HG02678 (cell line): ENCODE measurements at regions not wholly inside any gene's neighbourhood (a gene's known extent, or its start where the extent isn't known, plus 50 kb on each side); places are given as distances from the start of the nearest gene placed in this dataset.
"Not testable (repeated sequence)": the region's sequence is repeated elsewhere in the genome, so short reads cannot be mapped to it uniquely, and the experiment has no call there.

ENCODE experiments used
- ATAC-seq: cut with Tn5 transposase; IDR thresholded peaks from one replicate; pipeline ENCODE4 v1.9.1; 2021; ENCODE audit warnings: mild to moderate bottlenecking, moderate library complexity; ENCODE audit not compliant: unreplicated experiment

DNA sequence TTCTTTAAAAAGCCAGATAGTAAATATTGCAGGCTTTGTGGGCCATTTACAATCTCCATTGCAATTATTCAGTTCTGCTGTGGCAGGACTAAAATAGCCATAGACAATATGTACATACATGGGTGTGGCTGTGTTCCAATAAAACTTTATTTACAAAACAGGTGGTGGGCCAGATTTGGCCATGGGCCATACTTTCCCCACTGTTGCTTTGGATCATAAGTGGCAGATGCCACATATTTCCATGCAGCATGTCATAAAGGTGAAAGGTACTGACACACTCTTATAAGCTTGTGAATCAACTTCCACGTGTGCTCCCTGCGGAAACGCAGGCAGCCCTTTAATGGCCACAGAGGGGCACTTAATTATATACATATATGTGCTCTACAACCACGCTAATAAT, 244.4 kb upstream of the FOXN3 start:
- ATAC-seq = no peak

DNA sequence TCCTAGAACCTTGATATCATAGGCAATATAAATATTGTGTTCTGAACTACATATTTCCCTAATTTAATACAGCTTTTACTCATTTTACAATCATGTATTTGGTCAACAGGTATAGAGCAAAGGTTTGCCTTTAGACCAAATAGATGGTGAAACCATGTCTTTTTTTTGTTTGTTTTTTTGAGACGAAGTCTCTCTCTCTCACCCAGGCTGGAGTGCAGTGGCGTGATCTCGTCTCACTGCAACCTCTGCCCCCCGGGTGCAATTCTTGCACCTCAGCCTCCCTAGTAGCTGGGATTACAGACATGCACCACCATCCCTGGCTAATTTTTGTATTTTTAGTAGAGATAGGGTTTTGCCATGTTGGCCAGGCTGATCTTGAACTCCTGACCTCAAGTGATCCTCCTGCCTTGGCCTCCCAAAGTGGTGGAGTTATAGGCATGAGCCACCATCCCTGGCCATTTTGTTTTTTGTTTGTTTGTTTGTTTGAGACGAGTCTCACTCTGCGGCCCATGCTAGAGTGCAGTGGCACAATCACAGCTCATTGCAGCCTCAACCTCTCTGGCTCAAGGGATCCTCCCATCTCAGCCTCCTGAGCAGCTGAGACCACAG, 243.7 kb upstream of the FOXN3 start:
- not testable (repeated sequence) for ATAC-seq

DNA sequence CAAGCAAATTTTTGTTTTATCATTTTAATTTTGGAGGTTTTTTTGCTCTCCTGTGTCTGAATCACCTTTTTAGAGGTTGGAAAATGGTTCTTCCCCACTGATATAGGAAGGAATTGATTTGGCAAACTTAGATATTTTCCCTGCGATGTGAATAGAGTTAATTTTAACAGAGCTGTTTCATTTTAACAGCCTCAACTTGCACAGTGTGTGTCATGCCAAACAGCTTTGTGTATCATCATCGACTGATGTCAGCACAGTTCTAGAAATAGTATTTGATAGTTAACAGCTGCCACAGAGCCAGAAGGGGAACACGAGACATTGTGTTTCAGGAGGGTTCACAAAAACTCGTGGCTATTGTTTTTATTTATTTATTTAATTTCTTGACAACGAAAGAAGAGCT, 243.1 kb upstream of the FOXN3 start:
- no peak for ATAC-seq

DNA sequence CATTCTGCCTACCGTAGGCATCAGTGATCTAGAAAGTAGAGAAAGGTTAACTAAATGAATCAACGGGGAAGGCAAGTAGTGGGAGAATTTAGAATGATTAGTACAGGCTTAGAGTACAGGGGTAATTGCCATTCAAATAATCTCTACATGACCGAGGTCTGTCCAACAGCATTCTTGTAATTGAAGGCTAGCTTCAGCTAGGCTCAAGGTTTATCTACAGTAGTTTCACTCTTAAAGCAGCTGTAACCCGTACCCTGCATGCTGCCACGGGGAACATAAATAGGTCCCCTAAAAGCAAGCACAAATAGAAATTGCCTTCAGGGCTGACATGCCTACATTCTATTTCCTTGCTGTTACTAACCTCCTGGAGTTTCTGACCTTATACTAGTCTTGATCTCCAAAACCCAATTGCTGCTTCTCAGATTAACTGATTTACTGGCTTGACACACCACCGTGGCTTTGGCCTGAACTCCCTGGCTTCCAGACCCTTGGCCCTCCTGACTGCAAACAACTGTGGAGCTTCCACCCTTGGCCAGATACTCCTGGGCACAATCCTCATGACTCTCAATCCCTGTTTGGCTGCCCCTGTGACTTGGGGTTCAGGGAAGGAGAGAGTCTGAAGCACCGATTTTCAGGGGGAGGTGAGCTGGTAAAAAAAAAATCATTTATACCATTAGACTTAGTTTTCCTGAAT, 242.1 kb upstream of the FOXN3 start:
- no peak for ATAC-seq

DNA sequence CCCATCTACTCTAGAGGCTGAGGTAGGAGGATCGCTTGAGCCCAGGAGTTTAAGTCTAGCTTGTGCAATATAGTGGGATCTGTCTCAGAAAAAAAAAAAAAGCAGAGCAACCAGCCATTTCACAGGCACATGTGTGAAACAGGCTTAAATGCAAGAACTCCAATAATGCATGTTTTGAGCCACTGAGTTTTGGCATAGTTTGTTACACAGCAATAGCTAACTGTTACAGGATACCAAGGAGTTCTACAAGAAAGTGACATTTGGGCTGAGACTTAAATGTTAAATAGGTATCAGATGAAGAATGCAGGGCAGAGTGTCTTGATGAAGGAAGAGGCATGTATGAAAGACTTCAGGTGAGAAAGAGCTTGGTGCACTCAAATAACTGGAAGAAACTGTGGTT, 240.0 kb upstream of the FOXN3 start:
- no peak for ATAC-seq

DNA sequence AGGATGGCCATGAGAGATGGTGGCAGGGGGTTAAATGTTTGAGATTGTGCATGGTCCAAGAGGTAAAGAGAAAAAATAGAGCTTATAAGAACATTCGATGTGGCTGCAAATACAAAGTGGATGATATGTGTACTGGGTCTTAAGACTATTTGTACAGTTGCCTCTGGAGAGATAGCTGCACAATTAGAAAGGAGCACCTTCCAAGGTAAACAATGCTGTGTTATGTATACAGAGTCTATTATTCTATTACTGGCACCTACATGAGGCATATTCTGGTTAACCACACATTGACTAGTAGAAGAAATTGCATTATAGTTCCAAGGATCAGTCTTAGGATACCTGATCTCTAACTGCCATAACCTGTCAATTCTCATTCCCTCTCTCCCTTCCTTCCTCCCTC, 238.0 kb upstream of the FOXN3 start:
- no peak for ATAC-seq

DNA sequence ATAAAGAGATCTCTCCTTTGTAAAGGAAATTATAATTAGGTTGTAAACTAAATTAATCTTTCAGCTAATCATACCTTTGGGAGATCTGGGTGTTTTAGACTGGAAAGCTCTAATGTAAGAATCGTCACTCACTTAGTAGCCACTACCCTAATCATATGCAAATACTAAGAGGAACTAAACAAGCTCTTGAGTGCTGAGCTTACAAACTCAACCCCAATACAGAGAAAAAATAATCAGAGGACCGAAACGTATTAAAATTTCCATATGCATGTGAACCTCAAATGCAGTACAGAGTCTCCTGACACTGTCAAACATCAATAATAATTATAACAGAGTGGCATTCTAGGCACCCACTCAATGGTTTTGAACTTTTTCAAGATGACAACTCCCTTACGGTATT, 235.3 kb upstream of the FOXN3 start:
- ATAC-seq = no peak

DNA sequence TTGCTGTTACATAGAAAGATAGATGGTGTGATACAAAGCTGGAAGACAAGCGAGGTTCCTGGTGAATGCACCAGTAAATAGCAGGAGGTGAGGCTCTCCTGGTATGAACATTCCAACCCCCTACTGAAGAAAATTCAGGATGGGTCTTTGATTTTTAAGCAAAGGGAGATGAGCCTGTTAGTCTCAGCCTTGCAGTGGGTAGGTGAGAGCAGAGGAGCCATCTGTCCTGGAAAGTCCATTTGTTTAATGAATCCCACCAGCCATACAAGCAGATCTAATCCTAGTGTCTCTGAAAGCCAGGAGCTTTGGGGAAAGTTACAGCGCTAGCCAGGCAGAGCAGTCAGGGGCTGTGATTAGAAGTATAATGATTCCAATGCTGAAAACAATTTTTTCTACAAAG, 234.8 kb upstream of the FOXN3 start:
- ATAC-seq = no peak

DNA sequence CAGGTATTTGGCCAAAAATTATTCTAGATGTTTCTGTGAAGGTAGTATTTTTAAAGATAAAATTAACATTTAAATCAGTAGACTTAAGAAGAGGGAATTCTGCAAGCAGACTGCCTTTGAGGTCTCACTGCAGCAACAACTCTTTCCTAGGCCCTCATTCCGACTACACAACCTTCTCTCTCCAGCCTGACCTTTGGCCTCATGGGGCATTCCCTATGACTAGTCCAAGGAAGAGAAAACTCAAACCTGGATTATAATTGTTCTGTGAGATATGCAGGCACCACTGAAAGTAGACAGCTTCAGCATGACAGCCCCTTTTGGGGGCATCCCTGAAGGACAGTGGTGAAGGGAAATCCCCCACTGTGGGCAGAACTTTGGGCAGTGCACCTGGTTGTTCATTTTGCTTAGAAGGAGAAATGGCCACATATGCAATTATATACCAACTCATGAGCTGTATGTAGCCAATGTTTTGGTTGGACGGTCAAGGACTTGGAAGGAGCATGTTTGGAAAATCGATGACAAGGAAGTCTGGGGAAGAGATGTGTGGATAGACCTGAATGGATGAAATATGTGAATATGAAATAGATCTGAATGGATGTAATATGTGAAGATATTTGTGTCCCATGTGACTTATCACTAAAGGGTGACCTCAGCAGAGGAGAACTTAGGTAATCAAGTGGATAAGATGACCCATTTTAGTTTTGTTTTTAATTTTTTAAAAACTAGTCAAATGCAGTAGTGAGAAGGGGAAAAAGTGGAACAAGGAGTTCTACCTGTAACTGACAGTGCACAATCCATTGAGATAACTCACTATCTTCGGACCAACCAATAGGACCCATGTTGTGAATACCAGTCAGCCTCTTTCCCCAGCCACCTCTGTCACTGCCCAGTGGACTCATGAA, 233.3 kb upstream of the FOXN3 start:
- ATAC-seq = peak; percentile 58

DNA sequence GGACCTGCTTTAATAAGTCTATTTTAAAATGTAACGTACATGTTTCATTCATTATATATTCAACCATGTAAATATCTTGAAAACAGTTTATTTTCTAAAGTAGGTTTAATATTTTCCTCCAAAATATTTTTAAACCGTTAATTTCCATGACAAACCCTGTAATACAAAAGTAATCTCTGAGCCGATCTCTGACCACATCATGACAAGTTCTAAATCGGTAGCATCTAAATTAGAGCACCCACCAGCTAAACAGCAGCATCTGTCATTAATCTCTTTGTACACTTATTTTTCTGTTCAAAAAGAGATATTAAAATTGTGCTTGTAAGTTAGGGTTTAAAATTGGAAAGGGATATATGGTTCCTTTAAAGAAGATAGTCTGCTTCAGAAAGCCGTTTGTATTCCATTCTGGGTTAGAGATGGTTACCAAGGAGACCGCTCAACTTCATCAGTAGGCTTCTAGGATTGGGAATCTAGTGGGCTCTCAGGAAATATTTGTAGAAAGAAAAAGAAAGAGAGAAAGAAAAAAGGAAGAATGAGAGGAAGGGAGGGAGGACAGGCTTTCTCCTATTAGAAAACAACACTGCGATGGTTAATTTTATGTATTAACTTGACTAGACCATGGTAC, 232.5 kb upstream of the FOXN3 start:
- ATAC-seq = no peak

DNA sequence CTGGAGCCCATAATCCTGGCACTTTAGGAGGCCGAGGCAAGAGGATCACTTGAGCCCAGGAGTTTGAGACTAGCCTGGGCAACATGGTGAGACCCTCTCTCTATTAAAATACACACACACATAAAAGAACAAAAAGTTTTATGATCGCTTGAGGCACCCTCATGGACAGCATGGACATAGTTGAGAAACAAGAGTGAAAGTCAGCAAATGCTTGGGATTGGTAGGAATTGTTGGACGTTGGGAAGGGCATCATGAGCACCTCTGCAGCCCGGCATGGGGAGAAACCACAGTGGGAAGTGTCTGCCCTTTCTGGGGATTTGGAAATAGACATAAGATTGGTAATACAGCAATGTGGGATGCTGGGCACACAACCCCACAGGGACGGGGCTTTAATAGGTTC, 231.9 kb upstream of the FOXN3 start:
- no peak for ATAC-seq

DNA sequence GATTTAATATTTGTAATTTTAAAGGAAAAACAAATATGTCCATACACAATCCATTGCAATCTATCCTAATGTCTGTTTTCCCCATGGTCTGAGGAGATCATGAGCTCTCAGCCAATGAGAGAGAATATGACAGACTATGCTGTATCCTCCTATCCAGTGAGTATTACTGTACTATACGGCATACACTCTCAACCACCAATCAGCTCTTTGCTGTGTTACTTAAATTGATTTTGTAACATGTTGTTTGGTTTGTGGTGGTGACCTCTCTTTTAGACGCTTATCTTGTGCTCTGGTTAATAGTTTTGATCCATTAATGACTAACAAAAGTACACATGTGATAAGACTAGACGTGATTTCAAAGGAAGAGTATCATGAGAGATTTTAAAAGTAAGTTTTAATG, 231.5 kb upstream of the FOXN3 start:
- ATAC-seq = no peak

DNA sequence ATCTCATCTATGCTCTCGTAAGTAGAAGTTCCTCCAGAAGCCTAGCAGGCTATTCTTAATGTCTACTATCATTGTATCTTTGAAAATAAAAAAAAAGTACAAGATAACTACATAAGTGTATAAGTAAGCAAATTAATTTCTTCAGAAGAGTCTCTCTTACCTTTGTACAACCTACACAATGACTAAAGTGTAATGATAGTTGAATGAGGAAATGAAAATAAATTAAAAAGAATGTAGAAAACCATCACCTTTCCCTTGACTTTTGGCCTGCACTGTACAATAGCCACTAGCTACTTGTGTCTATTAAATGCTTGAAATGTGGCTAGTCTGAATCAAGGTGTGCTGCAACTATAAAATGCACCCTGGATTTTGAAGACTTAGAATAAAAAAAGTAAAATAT, 229.9 kb upstream of the FOXN3 start:
- no peak for ATAC-seq

DNA sequence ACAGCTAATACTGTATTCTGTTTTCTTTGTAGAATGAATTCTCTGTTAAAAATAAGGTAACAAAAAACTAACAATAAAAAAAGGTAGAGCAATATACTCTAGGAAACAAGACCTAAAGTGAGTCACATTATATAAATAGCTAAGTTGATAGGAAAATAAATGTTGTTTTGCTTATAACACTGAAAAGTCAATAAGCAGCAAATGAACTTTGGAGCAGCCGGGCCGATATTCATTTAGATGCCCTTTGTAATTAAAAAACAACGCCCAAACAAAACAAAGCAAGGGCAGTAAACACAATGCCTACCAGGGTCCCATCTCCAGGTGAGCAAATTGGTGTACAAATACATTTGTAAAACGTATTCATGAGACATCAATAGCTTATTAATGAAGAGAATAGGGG, 227.6 kb upstream of the FOXN3 start:
- no peak for ATAC-seq

DNA sequence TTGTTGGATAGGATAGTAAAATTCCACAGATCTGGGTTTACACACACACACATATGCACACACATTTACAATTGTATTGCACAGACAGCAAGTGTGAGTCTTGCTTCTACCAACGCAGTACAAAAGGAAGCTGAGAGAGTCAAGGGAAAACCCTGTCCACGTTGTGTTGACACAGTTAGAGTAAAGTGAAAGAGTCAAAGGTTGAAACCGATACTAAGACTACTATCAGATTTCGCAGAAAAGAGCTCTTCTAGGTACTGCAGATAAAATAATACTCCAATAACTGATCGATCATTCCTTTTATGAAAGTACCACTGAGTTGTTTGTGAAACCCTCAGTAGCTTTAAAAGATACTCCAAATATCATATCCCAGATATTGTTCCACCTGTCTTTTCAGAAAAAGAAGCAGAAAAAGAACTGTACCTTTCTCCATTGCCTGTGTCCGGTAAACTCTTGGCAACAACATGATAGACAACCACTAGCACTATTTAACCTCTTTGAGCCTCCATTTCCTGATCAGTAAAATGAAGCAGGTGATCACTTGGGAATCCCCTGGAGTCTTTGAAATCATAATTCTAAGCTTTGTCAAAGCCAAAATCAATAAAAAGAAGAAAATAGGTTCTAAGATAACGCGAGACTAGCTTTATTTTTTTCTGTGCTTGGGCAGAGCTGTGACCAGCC, 224.6 kb upstream of the FOXN3 start:
- peak; percentile 98 for ATAC-seq

DNA sequence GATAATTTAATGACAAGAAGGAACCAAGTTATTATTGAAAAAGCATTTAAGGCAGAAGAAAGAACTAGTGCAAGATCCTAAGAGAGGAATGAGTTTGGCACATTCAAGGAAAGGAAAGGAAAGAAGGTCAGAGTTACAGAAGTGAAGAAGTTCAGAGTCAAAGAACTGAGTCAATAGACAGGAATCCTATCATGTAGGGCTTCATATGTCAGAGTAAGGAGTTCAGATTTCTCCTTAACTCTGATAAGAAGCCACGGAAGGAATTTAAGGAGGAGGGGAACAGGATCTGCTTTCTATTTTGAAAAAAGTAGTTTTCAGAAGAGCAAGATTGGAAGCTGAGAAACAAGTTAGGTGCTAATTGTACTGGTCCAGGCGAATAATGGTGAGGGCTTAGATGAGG, 223.1 kb upstream of the FOXN3 start:
- ATAC-seq = no peak

DNA sequence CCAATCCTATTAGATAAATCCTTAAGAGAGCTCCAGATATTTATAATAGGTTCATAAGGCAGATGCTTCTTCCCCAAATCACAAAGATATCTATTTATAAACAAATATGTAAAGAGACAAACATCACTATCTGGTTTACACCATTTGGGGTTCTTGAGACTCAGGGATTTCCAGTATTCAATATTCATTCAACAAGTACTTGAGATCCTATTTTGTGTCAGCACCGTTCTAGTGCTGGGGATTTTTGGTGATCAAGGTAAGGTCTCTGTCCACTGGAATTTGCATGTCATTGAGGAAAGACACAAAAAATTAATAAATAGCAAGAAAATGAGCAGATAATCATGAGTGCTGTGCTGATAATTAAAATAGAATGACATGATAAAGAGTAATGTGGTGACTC, 222.7 kb upstream of the FOXN3 start:
- ATAC-seq = no peak

DNA sequence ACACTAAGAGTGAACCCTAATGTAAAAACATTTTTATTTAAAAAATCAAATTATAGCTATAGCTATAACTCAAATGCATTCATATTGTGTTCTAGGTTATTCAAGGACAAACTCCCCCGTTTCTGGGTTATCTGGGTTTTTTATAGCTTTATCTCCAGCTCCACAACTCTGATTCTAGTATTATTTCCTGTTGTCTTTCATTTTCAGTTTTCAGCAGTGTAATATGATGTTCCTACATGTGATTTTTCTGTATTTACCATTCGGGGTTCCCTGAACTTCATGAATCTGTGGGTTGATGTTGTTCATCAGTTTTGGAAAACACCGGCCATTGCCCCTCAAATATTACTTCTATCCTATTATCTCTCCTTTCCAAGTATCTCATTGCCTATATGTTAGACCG, 221.9 kb upstream of the FOXN3 start:
- no peak for ATAC-seq

DNA sequence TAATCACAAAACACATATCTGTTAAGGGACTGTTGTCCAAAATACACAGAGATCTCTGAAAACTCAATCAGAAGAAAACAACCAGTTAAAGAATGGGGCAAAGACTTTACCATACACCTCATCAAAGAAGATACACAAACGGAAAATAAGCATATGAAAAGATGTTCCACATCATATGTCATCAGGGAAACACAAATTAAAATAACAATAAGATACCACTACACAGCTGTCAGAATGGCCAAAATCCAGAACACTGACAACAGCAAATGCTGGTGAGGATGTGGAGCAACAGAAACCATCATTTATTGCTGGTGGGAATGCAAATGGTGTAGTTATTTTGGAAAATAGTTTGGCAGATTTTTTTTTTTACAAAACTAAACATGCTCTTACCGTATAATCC, 220.5 kb upstream of the FOXN3 start:
- ATAC-seq = no peak

DNA sequence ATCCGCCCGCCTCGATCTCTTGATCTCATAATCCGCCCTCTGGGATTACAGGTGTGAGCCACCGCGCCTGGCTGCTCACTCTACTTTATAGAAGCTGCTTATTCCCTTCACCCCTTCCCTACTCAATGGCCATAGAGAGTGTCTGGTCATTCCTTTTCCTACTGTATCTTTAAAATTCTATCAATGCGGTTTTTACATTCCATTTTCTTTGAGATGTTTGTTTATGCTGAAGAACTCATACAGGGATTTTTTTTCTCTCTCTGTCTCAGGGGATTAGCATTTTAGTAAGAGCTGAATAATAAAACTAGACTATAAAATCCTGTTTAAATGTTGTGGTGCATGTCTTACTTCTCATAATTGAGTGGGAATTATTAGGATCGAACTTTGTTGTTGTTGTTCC, 218.6 kb upstream of the FOXN3 start:
- no peak for ATAC-seq

DNA sequence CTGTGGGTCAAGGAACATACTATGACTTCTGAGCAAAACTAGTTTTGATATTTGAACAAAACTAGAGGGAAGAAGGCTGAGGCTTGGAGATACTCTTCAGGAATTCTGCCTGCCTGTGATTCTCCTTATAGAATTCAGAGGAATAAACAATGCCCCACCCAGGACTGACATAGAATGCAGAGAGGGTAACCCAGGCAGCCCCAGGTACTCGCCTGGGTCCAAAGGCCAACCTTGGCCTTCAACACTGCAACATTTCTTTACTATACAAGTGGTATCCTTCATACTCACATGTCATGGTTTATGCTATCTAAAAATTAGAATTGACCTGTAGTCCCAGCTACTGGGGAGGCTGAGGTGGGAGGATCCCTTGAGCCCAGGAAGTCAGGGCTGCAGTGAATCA, 217.0 kb upstream of the FOXN3 start:
- no peak for ATAC-seq
